ENCODE measurements at regions not wholly inside any gene's neighbourhood (a gene's known extent, or its start where the extent isn't known, plus 50 kb on each side); places are given as distances from the start of the nearest gene placed in this dataset.

DNA sequence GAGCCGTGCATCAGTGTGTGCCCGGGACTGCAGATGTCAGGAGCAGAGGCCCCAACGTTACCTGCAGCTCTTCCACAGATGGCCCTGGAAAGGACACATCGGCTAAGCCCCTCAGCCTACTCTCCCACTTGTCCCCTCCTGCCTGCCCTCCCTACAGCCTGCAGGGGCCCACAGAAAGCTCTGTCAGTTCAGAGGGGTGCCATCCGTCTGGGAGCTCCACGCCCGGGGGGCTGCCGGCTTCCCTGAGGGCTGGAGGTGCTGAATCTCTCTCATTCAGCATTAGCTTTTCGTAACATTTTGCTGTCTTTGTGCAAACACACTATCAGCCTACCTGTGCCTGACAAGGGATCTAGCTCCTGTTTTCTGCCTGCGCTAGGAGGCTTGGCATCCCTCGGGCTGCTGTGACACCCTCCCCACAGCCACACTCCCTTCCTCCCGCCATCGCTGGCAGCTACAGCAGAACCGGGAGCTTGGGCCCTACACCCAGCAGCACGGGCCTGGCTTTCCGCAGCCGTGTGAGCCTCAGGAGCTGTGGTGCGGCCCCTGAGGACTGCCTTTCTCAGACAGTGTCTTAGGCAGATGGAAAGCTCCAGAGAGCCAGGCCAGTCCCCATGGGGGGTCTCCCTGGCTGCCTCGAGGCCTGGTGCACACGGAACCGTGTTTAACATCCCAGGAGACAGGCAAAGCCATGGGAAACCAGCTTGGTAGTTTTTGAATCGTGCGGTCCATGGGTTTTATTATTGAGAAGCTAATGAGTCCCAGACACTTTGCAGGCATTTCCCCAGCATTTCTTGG, 198.3 kb upstream of the B3GAT1 start:
- no peaks in the 10 kb centered on the region for H3K4me1 ChIP-seq (ENCODE audit: insufficient read depth, poor library complexity, severe bottlenecking)
- no peak for ATAC-seq (ENCODE audit: low read depth)
- no peak for DNase-seq (ENCODE audit: low spot score)
- peaks cover 7% of the 10 kb centered on the region for H3K27me3 ChIP-seq (ENCODE audit: insufficient read depth, poor library complexity, severe bottlenecking)
- H3K9me3 ChIP-seq (ENCODE audit: severe bottlenecking): no peaks in the 10 kb centered on the region
- H3K4me3 ChIP-seq (ENCODE audit: severe bottlenecking): no peak overlapping the region
- H3K27ac ChIP-seq (ENCODE audit: poor library complexity, severe bottlenecking): no peak overlapping the region
- H3K36me3 ChIP-seq (ENCODE audit: low read depth): no peaks in the 10 kb centered on the region
- TF ChIP-seq, protein P1, sequence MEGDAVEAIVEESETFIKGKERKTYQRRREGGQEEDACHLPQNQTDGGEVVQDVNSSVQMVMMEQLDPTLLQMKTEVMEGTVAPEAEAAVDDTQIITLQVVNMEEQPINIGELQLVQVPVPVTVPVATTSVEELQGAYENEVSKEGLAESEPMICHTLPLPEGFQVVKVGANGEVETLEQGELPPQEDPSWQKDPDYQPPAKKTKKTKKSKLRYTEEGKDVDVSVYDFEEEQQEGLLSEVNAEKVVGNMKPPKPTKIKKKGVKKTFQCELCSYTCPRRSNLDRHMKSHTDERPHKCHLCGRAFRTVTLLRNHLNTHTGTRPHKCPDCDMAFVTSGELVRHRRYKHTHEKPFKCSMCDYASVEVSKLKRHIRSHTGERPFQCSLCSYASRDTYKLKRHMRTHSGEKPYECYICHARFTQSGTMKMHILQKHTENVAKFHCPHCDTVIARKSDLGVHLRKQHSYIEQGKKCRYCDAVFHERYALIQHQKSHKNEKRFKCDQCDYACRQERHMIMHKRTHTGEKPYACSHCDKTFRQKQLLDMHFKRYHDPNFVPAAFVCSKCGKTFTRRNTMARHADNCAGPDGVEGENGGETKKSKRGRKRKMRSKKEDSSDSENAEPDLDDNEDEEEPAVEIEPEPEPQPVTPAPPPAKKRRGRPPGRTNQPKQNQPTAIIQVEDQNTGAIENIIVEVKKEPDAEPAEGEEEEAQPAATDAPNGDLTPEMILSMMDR (IDR thresholded peaks at IDR 0.05; ENCODE audit: poor library complexity, severe bottlenecking): no peak

DNA sequence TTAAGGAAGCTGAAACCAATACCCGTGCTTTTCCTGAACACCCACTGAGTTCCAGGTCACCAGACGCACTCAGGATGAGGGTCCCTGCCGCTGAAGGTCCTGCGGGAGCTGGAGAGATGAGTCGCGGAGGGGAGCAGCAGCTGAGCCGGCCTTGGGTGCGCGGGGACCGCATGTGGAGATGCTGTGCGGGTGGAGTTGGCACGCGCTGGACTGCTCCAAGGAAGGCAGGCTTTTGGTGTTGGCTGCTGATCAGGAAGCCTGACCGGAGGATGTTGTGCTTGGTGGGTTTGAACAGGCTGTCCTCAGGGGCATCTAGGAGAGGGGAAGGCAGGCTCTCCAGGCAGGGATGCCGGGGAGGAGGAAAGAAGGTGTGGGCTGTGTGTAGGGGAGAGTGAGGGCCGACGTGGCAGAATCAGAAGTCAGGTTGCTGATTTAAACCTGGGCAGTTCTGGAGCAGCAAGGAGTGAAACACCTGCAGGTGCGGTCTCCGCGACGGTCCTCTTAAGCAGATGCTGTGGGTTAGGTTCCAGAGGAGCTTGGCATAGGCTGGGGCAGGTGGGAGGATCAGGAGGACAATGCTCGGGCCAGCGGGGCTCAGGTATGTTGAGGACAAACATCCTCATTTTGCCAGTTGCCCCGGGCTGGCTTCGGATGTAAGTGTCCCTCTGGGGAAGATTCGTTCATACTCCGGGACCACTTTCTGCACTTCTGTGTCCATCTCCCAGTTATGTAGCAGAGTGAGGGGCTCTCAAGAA, 197.5 kb upstream of the B3GAT1 start:
- ATAC-seq (ENCODE audit: low read depth): no peak
- H3K9me3 ChIP-seq (ENCODE audit: severe bottlenecking): no peaks in the 10 kb centered on the region
- DNase-seq (ENCODE audit: low spot score): no peak
- TF ChIP-seq, protein P1 (IDR thresholded peaks at IDR 0.05; ENCODE audit: poor library complexity, severe bottlenecking): no peak
- H3K4me1 ChIP-seq (ENCODE audit: insufficient read depth, poor library complexity, severe bottlenecking): no peaks in the 10 kb centered on the region
- H3K27me3 ChIP-seq (ENCODE audit: insufficient read depth, poor library complexity, severe bottlenecking): peaks cover 7% of the 10 kb centered on the region
- no peaks in the 10 kb centered on the region for H3K36me3 ChIP-seq (ENCODE audit: low read depth)
- no peak overlapping the region for H3K27ac ChIP-seq (ENCODE audit: poor library complexity, severe bottlenecking)
- H3K4me3 ChIP-seq (ENCODE audit: severe bottlenecking): no peak overlapping the region

DNA sequence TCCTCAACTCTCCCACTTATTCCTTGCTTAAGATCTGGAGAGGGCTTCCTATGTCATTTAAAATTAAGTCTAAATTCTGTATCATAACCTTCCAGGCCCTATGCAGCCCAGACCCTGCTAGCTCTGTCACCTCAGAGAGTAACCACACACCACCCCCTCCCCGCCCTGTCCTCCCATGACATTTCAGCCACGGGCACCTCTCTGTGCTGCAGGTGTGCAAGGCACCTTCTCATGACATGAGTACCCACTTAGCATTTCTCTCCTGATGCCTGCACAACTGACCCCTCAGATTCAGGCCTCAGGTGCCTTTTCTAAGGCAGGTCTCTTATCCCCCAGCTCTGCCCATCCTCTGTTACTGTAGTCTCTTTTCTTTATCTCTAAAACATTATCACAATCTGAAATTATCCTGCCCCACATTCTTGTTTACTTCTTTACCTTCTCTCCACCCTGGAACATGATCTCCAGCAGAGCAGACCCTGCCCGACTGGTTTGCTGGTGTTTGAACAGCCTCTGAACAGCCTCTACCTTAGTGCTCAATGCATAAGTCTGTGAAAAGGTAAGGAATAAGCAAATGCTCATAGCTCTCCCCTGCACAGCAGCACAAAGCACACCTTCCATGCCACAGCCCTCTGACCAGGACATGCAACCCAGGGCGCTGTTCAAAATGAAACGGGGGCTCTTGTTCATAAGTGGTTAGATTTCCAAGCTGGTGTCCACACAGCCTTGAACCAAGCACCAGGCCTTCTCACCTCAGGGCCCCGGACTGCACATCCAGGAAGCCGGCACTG, 196.1 kb upstream of the B3GAT1 start:
- H3K27ac ChIP-seq (ENCODE audit: poor library complexity, severe bottlenecking): no peak overlapping the region
- H3K4me1 ChIP-seq (ENCODE audit: insufficient read depth, poor library complexity, severe bottlenecking): no peaks in the 10 kb centered on the region
- no peak for ATAC-seq (ENCODE audit: low read depth)
- TF ChIP-seq, protein P1 (IDR thresholded peaks at IDR 0.05; ENCODE audit: poor library complexity, severe bottlenecking): no peak
- H3K9me3 ChIP-seq (ENCODE audit: severe bottlenecking): no peaks in the 10 kb centered on the region
- no peak overlapping the region for H3K4me3 ChIP-seq (ENCODE audit: severe bottlenecking)
- H3K36me3 ChIP-seq (ENCODE audit: low read depth): no peaks in the 10 kb centered on the region
- DNase-seq (ENCODE audit: low spot score): no peak
- peaks cover 10% of the 10 kb centered on the region for H3K27me3 ChIP-seq (ENCODE audit: insufficient read depth, poor library complexity, severe bottlenecking)

DNA sequence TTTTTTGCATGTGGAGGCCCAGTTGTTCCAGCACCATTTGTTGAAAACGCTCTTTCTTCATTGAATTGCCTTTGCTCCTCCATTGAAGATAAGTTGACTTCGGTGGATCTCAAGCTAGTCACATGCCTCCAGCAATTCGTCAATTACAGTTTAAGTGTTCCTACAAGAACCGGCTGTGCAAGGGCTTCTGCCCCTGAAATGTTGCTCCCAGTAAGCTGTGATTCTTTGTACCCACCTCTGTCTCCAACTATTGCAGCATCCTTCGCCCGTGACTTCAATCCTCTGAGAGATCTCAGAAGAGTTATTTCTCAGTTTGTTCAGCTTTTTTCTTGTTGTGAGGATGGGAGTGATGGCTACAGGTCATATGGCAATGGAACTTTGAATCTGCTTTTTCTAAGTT, 194.2 kb upstream of the B3GAT1 start:
- H3K27ac ChIP-seq (ENCODE audit: poor library complexity, severe bottlenecking): no peak overlapping the region
- H3K27me3 ChIP-seq (ENCODE audit: insufficient read depth, poor library complexity, severe bottlenecking): peaks cover 18% of the 10 kb centered on the region
- no peaks in the 10 kb centered on the region for H3K9me3 ChIP-seq (ENCODE audit: severe bottlenecking)

More for the DNA sequence above, 194.2 kb upstream of the B3GAT1 start:
- H3K4me1 ChIP-seq (ENCODE audit: insufficient read depth, poor library complexity, severe bottlenecking): no peaks in the 10 kb centered on the region
- TF ChIP-seq, protein P1 (IDR thresholded peaks at IDR 0.05; ENCODE audit: poor library complexity, severe bottlenecking): no peak
- H3K36me3 ChIP-seq (ENCODE audit: low read depth): no peaks in the 10 kb centered on the region
- no peak for DNase-seq (ENCODE audit: low spot score)
- ATAC-seq (ENCODE audit: low read depth): no peak
- no peak overlapping the region for H3K4me3 ChIP-seq (ENCODE audit: severe bottlenecking)
